ENCODE measurements at regions not wholly inside any gene's neighbourhood (a gene's known extent, or its start where the extent isn't known, plus 50 kb on each side); places are given as distances from the start of the nearest gene placed in this dataset.

GRCh38 chr4:112055100-112055499 is 90.2 kb upstream of the FAM241A start:
- no peaks in the 10 kb centered on the region for H3K79me2 ChIP-seq (ENCODE audit: control insufficient read depth in 1 of 2, insufficient read depth in 2 of 2, low read length in 2 of 2)
- H3K79me1 ChIP-seq (ENCODE audit: low read depth, low read length) = no peaks in the 10 kb centered on the region
- no peak overlapping the region for H2BK15ac ChIP-seq (ENCODE audit: low read length)
- H3K23ac ChIP-seq (ENCODE audit: insufficient read length) = no peak overlapping the region
- ChIA-PET POLR2A (ENCODE audit: partially characterized antibody) (no interaction called here), CTCF (ENCODE audit: partially characterized antibody) (interaction anchor here (0.7 to 4.3 kb wide), 3 partner anchors 9 to 111 kb away, joined by 3 to 30 read pairs (median 4); no protein-coding TSS in a partner anchor)
- no peak overlapping the region for H3K27ac ChIP-seq (ENCODE audit: low read depth, low read length)
- no peak overlapping the region for H2AFZ ChIP-seq (ENCODE audit: low read length)
- DNase-seq (ENCODE audit: low read depth in 1 of 2, low spot score in 2 of 2) (no peak), FAIRE-seq (no peak)
- H3K4ac ChIP-seq (replicated peaks; ENCODE audit: insufficient read length, low read depth, low read length) = no peak overlapping the region
- no peak overlapping the region for H2AK5ac ChIP-seq (ENCODE audit: low read depth, low read length)
- no peaks in the 10 kb centered on the region for H3K4me1 ChIP-seq (replicated peaks in 1 of 4; ENCODE audit: control insufficient read depth in 3 of 4, insufficient read depth in 4 of 4, low read length in 3 of 4)
- no peak overlapping the region for H4K91ac ChIP-seq (replicated peaks; ENCODE audit: insufficient read length, low read length)
- no peak overlapping the region for H4K8ac ChIP-seq (ENCODE audit: extremely low read depth, insufficient read depth, low read length)
- no peak overlapping the region for H2BK120ac ChIP-seq (replicated peaks; ENCODE audit: low read depth, low read length)
- no peaks in the 10 kb centered on the region for H3K23me2 ChIP-seq (ENCODE audit: low read depth, low read length)
- no peak overlapping the region for H2BK20ac ChIP-seq (ENCODE audit: low read length)
- no peak overlapping the region for H3K4me2 ChIP-seq (ENCODE audit: insufficient read depth in 1 of 2, low read depth in 2 of 2, low read length in 2 of 2)
- no peaks in the 10 kb centered on the region for H4K20me1 ChIP-seq (replicated peaks in 1 of 2; ENCODE audit: control insufficient read depth in 1 of 2, insufficient read depth in 2 of 2, low read length in 2 of 2)
- H3K4me3 ChIP-seq (ENCODE audit: extremely low read depth in 1 of 4, insufficient read depth in 2 of 4, low read depth in 3 of 4, low read length in 4 of 4) = no peak overlapping the region
- H3K14ac ChIP-seq (ENCODE audit: insufficient read length) = no peak overlapping the region
- H3K36me3 ChIP-seq (ENCODE audit: control insufficient read depth in 2 of 4, insufficient read depth in 4 of 4, low read length in 3 of 4) = no peaks in the 10 kb centered on the region
- H2BK5ac ChIP-seq (ENCODE audit: low read depth, low read length) = no peak overlapping the region
- H3K9me3 ChIP-seq (ENCODE audit: insufficient read depth in 2 of 2, low read depth in 1 of 2, low read length in 1 of 2) = no peaks in the 10 kb centered on the region
- no peak for TF ChIP-seq CTCF (IDR thresholded peaks at IDR 0.05; ENCODE audit: control extremely low read depth in 1 of 3, insufficient read depth in 1 of 3, low read depth in 1 of 3, low read length in 3 of 3)
- no peaks in the 10 kb centered on the region for H3K27me3 ChIP-seq (replicated peaks in 1 of 4; ENCODE audit: control insufficient read depth in 3 of 4, extremely low read depth in 1 of 4, insufficient read depth in 3 of 4, low read length in 3 of 4)
- no peak overlapping the region for H3K18ac ChIP-seq (ENCODE audit: extremely low read depth, low read length)
- H4K5ac ChIP-seq (ENCODE audit: insufficient read length, low read depth, low read length) = no peak overlapping the region
- no peak overlapping the region for H2BK12ac ChIP-seq (ENCODE audit: low read depth, low read length)
- no peak overlapping the region for H3K9ac ChIP-seq (replicated peaks in 1 of 4; ENCODE audit: extremely low read depth in 1 of 4, low read depth in 3 of 4, low read length in 3 of 4)
- no peak overlapping the region for H3K56ac ChIP-seq (replicated peaks; ENCODE audit: insufficient read length, low read depth, low read length)
